DLD1 (cell line): ENCODE measurements at regions not wholly inside any gene's neighbourhood (a gene's known extent, or its start where the extent isn't known, plus 50 kb on each side); places are given as distances from the start of the nearest gene placed in this dataset.

Experiments
- in situ Hi-C: cut with HindIII; loops from 2 replicates; pipeline ENCODE4 v1.10.0; 2017; ENCODE audit warnings: low sequenced_read_pairs

DNA sequence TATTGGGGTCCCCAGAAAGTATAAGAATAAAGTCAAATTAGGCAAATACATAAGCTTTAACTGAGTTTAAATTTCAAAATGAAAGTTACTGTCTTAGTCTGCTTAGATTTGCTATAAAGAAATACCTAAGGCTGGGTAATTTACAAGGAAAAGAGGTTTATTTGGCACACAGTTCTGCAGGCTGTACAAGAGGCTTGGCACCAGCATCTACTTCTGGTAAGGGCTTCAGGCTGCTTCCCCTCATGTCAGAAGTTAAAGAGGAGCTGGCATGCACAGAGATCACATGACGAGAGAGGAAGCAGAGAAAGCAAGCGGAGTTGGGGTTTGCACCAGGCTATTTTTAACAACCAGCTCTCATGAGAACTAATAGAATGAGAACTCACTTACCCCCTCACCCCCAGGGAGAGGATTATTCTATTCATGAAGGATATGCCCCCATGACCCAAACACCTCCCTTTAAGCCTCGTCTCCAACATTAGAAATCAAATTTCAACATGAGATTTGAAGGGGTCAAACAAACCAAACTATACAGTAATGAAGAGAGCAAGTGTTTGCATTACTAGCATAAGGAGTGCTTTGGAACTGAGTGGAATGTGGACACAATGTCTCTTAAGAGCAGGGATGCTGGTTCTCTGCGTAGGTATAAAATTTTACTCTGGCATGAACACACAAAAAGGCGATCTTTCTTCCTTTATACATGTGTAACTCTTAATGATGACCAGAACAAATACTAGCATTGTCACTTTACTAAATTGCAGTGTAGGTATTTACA is 292.8 kb upstream of the PMFBP1 start:
- in situ Hi-C loops: loop anchor here (25.0 kb wide), 1 partner anchor 227 kb away; no protein-coding TSS in a partner anchor

DNA sequence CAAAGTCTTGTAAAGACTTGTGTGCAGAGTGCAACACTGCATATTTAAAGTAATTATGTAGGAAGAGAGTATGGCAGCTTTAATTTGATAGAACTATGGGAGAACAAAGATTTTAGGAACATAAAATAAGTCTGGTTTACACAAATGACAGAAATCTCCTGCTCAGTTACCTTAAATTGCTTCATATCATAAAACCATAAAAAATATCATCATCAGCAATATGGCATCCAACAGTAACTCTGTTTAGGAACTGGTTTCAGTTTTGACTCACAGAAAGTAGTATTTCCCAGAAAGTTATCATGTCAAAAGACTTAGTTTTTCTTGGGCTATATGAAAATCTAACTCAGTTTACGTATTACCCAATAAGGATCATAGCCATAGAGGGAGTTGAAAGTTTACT is 292.1 kb upstream of the PMFBP1 start:
- in situ Hi-C loops: loop anchor here (25.0 kb wide), 1 partner anchor 227 kb away; no protein-coding TSS in a partner anchor

DNA sequence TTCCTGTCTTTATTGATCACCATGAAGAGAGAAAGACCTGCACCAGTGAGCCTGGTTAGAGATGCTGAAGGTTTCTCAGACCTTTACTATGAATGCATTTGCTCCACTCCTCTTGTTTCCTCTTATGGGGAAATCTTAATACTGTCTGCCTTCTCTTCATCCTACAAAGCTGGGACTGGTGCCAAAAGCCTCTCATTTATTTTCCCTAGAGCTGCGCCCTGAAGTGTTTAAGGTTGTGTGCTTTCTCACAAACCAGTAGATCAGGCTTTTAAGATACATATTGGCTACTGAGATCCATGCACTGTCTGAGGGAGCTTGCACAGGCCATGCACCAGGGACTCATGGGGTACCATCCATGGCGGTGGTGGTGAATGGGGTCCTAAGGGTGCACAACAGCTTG is 286.1 kb upstream of the PMFBP1 start:
- in situ Hi-C loops: loop anchor here (25.0 kb wide), 1 partner anchor 221 kb away; no protein-coding TSS in a partner anchor

DNA sequence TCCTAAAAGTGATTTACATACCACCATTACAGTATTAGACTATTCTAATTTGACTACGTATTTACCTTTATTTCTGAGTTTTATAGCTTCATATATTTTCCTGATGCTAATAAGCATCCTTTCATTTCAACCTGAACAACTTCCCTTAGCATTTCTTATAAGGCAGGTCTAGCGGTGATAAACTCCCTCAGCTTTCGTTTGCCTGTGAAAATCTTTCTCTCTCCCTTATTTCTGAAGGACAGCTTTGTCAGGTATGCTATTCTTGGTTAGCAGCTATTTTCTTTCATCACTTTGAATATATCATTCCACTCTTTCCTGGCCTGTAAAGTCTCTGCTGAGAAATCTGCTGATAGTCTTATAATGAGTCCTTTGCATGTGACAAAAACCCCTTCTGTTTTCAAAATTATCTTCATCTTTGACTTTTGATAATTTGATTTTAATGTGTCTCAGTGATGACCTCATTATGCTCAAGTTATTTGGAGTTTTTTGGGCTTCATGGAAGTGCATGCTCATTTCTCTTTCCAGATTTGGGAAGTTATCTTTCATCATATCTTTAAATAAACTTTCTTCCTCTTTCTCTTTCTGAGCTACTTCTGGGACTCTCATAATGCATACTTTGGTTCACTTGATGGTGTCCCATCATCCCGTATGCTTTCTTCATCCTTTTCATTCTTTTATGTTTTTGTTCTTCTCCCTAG is 285.4 kb upstream of the PMFBP1 start:
- in situ Hi-C loops: loop anchor here (25.0 kb wide), 1 partner anchor 220 kb away; no protein-coding TSS in a partner anchor

DNA sequence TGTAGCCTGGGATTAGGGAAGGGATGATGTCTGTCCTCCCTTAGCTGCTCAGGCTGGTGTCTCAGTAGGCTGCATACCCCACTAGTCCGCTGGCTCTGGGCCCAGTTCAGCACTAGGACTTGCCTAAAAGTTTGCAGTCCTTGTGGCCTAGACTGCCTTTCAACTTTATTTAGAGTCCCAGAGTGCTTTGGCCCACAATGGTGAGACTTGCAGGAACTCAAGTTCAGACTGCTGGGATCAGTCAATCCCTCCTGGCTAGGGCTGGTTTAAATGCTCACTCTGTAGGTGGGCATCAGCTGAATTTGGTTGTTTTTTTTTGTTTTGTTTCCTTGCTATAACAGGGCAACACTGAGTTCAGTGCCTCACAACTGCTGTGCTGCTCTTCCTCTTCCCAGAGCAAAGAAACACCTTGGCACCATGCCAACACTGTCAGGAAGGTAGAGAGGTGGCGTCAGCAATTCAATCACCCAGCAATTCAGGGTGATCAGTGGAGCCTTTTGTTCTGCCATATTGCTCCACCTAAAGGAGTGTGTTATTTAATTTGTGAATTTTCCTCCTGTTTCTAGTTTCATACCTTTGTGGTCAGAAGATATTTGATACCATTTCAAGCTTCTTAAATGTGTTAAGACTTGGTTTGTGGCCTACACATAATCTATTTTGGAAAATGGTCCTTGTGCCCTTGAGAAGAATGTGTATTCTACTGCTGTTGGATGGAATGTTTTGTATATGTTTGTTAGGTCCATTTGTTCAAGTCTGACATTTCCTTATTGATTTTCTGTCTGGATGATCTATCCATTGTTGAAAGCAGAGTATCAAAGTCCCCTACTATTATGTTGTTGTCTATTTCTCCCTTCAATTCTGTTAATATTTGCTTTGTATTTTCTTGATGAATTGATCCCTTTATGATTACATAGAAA is 284.0 kb upstream of the PMFBP1 start:
- in situ Hi-C loops: loop anchor here (25.0 kb wide), 1 partner anchor 219 kb away; no protein-coding TSS in a partner anchor

DNA sequence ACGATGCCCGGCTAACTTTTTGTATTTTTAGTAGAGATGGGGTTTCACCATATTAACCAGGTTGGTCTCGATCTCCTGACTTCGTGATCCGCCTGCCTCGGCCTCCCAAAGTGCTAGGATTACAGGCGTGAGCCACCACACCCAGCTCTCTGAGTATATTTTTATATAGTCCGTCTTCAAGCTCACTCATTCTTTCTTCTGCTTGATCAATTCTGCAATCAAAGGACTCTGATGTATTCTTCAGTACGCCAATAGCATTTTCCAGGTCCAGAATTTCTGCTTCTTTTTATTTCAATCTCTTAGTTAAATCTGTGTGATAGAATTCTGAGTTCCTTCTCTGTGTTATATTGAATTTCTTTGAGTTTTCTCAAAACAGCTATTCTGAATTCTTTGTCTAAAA is 281.9 kb upstream of the PMFBP1 start:
- in situ Hi-C loops: loop anchor here (25.0 kb wide), 1 partner anchor 217 kb away; no protein-coding TSS in a partner anchor

DNA sequence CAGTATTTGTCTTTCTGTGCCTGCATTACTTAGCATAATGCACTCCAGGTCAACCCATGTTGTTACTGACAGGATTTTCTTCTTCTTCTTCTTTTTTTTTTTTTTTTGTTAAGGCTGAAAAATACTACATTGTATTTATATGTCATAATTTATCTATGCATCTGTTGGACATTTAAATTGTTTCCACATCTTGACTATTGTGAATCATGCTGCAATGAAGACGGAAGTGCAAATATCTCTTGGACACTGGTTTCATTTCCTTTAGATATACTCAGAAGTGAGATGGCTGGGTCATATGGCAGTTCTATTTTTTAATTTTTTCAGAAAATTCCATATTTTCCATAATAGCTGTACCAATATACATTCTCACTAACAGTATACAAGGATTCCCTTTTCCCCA is 272.7 kb upstream of the PMFBP1 start:
- in situ Hi-C loops: no loop called here

DNA sequence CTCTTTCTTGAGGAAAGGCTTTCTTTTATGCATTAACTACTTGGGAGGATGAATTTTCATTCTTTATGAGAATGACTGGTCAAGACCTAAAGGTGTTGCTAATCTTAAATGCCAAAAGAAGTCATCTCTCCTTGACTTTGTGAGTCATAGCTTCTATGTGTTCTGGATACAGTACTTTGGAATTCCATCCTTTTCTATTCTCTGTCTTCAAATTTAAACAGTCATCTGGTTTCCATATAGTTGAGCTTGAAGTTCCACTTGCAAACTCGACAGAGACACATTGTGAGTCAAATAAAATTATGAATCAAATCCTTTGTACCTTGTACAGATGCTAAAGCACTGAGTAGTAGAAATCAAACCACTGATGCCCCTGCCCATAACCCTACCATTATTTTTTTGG is 271.9 kb upstream of the PMFBP1 start:
- in situ Hi-C loops: no loop called here

DNA sequence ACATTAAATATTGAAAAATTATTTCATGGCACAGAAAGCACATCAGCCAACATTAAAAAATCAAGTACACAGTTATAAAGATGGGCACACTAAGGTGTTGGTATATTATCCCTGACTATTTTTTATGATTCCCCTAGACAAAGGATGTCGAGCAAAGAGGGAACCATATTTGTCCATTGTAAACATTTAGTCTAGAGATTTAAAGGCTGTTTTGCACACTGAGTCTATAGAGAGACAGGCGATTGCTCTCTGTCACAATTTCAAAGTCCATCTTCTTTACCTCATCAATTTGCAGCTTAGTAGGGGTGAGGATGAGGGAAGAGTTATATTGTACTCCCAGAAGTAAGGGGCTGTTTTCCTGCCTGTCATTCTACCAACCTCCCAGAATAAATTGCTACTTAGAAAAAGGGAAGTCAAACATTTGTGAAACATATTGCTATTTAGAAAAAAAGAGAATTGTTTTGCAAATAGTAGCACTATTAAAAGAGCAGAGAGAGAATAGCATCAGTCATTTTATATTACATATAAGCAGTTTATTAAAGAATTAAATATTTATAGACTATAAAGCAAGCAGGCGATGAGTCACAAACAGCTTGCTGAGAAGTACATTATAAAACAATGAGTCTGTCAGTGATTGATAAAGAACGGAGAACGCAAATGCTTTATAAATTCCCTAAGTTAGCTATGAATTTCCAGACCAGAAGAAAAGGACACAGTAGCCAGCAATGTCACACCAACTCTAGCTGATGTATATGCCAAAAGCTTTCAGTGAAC is 270.6 kb upstream of the PMFBP1 start:
- in situ Hi-C loops: no loop called here

DNA sequence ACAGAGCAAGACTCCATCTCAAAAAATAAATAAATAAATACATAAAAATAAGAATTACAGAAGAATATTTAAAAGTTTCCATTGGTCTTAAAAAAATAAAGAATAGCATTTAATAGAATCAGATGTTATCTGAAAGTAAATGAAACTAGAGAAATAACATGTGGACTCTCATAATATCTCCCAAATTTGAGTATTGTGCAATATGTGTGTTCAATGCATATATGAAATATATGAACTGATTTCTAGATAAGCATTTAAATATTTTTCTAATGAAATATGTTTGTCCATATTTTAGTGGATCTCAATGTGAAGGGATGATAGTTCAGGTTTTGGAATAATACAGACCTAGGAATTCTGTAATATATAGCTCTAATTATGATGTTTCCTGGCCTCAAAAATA is 265.9 kb upstream of the PMFBP1 start:
- in situ Hi-C loops: no loop called here

DNA sequence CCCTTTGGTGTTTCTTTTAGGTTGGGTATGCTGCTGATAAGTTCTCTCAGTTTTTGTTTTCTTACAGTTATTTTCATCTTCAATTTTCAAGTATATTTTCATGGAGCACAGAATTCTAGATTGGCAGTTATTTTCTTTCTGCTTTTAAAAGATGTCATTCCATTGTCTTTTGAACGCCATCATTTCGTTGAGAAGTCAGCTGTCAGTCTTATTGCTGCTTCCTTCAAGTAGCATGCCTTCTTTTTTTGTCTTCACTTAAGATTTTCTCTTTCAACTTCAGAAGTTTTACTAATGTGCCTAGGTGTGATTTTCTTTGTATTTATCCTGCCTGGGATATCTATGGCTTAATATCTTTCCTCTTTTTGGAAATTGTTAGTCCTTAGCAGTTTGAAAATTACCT is 262.2 kb upstream of the PMFBP1 start:
- in situ Hi-C loops: no loop called here

DNA sequence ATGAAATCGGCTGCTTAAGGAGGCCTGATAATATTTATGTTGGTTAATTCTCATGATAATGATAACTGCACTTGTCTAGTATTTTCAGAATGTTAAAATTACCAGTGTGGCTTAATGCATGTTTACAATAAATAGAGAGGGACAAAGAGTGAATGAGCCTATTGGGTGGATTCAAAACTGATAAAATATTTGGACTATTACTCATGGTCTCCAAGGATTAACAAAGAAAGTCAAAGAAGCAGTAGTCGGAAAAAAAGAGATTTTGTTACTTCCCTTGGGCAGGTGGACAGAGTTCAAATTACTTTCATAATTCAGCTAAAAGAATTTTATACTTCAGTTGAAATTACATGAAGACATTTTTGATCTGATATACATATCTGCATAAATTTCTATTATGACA is 258.2 kb upstream of the PMFBP1 start:
- in situ Hi-C loops: no loop called here

DNA sequence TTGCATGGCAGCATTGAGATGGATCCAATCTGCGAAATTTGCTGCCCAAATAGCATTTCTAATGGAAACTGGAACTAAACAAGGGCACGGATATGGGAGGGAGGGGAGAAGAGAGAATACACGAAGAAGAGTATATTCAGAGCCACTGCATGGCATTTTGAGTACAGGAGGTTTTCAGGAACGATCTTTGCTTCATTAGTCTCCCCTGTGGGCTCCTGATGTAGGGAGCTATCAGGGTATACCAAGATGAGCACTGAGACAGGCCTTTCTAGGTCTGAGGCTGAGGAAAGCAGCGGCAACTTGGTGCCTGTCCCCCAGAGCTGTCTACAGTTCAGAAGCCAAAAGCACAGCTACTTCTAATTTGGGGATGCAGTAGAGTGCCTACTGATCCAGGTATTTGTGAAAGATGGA is 257.7 kb upstream of the PMFBP1 start:
- in situ Hi-C loops: no loop called here

DNA sequence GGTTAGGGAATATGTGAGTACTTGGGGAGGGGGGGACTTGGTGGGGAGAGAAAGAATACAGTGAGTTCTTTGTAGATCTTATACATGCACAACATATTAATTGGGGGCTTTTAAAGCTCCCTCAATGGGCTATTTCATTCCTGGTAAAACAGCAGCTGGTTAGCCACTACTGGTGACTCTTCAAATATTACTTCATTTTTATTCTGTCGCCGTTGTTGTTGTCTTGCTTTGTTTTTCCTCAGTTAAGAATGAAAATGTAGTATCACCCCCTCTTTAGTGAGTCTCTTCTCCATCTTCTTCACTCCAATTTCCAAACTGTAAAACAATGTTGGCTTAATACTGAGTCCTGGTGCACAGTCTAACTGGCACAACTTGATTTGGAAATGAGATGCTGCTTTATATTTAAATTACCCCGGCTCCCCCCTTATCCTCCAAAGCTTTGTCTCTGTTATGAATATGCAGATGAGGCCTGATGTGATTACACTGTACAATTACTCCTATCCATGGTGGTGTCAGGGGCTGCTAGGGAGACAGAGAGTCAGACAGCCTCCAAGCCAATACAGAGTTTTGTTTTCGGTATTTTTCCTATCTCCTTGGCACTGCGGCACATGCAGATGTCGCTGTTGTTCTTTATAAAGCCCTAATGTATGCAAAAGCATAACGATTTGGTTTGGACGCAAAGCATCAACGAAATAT is 256.9 kb upstream of the PMFBP1 start:
- in situ Hi-C loops: no loop called here

DNA sequence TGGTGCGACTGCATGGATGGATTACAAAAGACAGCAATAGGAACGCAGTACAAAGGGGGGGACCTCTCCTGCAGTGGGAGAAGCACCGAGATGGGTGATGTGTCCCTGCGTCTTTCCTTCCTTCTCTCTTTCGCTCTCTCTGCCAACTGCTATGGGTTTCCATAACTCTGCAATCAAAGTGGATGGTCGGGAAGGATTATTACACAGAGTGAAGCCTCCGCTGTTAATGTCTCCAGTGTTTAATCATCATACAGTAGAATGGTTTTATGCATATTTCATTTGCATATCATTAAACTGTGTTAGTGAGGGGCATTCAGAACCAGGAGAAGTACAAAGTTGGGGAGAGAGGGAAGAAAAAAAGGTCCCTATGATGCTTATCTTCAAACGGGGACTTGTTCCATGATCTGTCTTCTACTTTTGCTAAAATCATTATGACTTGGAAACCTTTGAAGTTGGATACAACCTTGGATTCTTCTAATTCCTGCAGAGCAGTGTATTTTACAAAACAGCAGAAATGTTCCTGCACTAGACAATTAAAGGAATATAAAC is 255.9 kb upstream of the PMFBP1 start:
- in situ Hi-C loops: no loop called here

DNA sequence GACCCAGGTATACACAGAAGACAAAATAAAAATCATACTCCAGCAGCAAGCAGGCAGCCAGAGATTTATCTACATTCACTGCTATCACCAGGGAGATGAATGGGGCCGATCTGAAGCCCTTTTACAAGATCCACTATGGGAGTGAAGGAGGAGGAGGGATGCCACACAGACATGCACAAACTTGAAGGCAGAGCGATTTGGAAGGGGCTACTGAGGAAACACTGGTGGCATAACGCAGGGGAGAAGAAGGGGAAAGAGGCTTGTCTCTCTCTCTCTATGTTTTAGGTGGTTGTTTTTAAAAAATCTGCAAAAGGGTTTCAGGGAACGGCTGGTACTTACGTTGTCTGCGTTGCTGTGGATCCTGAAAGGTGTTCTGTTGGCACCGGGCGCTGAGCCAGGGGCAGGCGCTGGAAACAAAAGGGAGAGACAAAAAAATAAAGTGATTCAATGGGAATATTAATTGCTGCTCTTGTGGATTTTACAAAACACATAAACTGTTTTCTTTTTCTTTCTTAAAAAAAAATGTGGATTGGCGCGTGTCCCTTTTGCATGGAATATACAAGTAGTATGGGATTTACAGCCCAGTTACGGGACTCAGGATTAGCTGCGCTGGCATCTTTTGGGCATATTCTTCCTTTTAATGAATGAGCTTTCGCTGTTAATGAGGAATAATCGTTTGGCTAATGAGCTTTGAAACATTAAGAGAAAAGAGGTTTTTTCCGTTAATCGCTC is 255.3 kb upstream of the PMFBP1 start:
- in situ Hi-C loops: no loop called here

DNA sequence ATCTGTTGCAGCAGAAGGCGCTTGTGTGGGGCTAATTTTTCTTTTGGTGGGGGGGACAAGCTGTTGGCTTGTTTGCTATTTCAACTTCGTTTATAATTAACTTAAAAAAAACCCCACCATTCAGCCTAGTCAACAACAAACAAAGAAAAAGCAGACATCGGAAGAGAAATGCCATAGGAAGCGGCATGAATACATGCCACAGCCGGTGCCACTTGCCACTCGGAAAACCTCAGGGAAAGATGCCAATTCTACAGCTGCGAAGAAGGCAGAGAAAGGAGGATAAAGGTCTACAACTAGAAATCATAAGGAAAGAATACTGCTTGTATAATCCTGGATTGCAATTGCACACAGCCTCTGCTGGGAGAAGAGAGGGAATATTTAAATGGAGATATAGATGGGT is 254.4 kb upstream of the PMFBP1 start:
- in situ Hi-C loops: no loop called here

DNA sequence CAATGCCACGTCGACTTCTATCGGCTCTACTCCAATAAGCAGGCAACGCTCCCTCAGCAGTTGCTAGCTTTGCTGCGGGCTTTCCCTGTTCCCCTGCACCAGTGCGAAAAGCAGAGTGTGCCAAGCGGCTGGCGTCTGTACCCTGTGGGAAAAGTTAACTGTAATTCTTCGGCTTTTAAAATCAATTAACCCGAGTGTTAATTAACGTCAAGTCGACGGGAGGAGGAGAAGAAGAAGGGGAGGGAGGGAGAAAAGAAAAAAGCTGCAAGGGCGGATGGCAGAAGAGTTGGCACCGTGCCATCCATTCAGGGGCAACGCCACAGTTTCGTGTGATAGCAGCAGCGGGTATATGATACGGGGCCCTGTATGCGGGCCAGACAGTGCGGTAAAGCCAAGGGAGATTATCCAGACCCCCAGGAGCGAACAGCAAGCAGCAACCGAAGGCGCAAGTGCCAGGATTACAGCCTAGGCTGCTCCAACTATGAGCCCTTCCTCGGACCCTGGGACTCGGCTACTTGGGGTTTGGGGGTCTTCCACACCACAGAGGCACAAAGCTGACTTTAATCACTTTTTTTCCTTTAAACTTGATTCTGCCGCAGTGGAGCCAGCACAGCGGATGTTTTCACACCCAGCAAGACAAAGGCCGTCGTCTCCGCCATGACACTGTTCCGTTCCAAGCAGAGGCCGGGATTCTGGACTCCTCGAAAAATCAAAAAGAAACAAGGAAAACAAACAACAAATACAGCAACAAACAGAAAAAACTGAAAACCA is 253.8 kb upstream of the PMFBP1 start:
- in situ Hi-C loops: no loop called here
